GM19351 (cell line): ENCODE measurements at regions not wholly inside any gene's neighbourhood (a gene's known extent, or its start where the extent isn't known, plus 50 kb on each side); places are given as distances from the start of the nearest gene placed in this dataset.

ENCODE experiments used
- ATAC-seq: cut with Tn5 transposase; IDR thresholded peaks from one replicate; pipeline ENCODE4 v1.9.1; 2021; ENCODE audit warnings: mild to moderate bottlenecking, moderate library complexity; ENCODE audit not compliant: unreplicated experiment

DNA sequence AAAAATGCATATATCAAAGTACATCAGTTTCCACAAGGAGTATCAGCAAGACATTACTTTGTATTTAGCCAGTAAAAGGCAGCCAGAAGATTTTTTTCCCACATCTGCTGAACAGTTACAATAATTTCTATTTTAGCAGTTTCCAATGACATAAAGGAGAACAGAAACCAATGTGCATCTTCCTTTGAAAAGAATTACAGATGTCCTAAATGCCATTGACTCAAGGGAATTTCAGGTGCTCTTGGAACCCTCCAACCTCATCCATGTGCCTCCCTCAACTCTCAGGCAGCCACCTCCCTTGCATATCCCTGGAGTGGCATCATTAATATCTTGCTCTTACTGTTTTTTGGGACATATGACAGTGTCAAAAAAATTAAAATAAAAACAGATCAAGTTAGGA lies 62.2 kb upstream of the ST8SIA1 start:
- peak; percentile 30 for ATAC-seq

DNA sequence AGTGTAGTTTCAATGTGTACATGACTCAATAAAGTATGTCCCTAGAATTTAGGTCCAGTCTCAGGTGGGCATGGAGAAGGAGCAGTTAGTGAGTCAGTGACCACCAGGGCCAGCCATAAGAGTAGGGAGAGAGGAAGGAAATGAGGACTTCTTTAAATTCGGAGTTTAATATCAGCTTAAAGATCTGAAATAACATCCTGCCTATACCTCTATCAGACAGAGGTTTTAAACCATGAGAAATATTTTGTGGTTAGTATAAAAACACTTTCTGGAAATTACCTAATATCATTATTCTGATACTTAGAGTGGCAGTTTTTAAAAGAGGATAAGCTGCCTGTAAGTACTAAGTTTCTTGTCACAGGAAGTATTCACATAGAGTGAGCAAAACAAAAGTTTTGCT lies 61.7 kb upstream of the ST8SIA1 start:
- ATAC-seq: peak; percentile 60

DNA sequence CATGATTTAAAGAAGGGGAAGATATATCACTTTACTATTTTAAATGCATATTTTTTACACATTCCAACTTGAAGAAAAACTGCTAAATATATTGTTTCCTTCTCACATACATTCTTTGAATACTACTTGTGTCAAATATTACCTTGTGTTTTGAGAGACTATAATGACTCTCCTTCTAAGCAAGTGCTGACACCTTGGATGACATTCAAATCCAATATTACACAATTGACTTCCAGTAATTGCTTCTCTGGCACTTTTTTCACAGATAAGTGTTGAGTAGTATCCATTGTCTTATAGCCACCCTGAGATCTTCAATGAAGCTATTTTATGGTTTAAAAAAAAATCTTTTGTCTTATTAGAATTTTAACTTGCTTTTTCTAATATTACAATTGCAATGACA lies 61.2 kb upstream of the ST8SIA1 start:
- ATAC-seq: no peak
